MM.1S (cell line): ENCODE measurements at regions not wholly inside any gene's neighbourhood (a gene's known extent, or its start where the extent isn't known, plus 50 kb on each side); places are given as distances from the start of the nearest gene placed in this dataset.

Source experiments
- DNase-seq: peaks from one replicate; pipeline ENCODE4 v3.0.0-alpha.2; 2015
- H2AFZ ChIP-seq: fragments of 300-600 bp; sonication (generic); 2 replicates; pipeline ENCODE4 v1.6.0; 2016; ENCODE audit warnings: antibody characterized with exemption, low read length
- H3F3A ChIP-seq: fragments of 300-600 bp; sonication (generic); 2 replicates; pipeline ENCODE4 v1.6.1; 2016; ENCODE audit warnings: mild to moderate bottlenecking, antibody characterized with exemption, low read length, moderate library complexity, mixed read lengths; ENCODE audit not compliant: insufficient read depth
- H3K27ac ChIP-seq: fragments of 300-600 bp; sonication (generic); 2 replicates; pipeline ENCODE4 v1.5.1; 2016; ENCODE audit warnings: mild to moderate bottlenecking, low read length
- H3K27me3 ChIP-seq: fragments of 300-600 bp; sonication (generic); replicated peaks from 2 replicates; pipeline ENCODE4 v1.6.0; 2016; ENCODE audit warnings: low read length; ENCODE audit not compliant: insufficient read depth
- H3K36me3 ChIP-seq: fragments of 300-600 bp; sonication (generic); replicated peaks from 2 replicates; pipeline ENCODE4 v1.6.1; 2016; ENCODE audit warnings: mild to moderate bottlenecking, low read length, mixed read lengths; ENCODE audit not compliant: insufficient read depth
- H3K4me1 ChIP-seq: fragments of 300-600 bp; sonication (generic); 2 replicates; pipeline ENCODE4 v1.6.1; 2016; ENCODE audit warnings: low read length, mixed read lengths
- H3K4me2 ChIP-seq: fragments of 300-600 bp; sonication (generic); 2 replicates; pipeline ENCODE4 v1.6.0; 2016; ENCODE audit warnings: low read depth, low read length
- H3K4me3 ChIP-seq: fragments of 300-600 bp; sonication (generic); 2 replicates; pipeline ENCODE4 v1.5.1; 2016; ENCODE audit warnings: low read length, mixed read lengths
- H3K79me2 ChIP-seq: fragments of 300-600 bp; sonication (generic); 2 replicates; pipeline ENCODE4 v1.6.1; 2016; ENCODE audit warnings: mixed run types, low read length, mixed read lengths
- H3K9ac ChIP-seq: fragments of 300-600 bp; sonication (generic); 2 replicates; pipeline ENCODE4 v1.6.1; 2016; ENCODE audit warnings: low read length, mixed read lengths
- H3K9me2 ChIP-seq: fragments of 300-600 bp; sonication (generic); replicated peaks from 2 replicates; pipeline ENCODE4 v1.6.1; 2016; ENCODE audit warnings: mild to moderate bottlenecking, low read length, mixed read lengths; ENCODE audit not compliant: insufficient read depth
- H3K9me3 ChIP-seq: fragments of 300-600 bp; sonication (generic); replicated peaks from 2 replicates; pipeline ENCODE4 v1.6.1; 2016; ENCODE audit warnings: mild to moderate bottlenecking, low read length, mixed read lengths; ENCODE audit not compliant: insufficient read depth
- H4K20me1 ChIP-seq: fragments of 300-600 bp; sonication (generic); 2 replicates; pipeline ENCODE4 v1.6.1; 2016; ENCODE audit warnings: mild to moderate bottlenecking, low read length, moderate library complexity, mixed read lengths; ENCODE audit not compliant: insufficient read depth
- CTCF ChIP-seq: fragments of 300-600 bp; sonication (generic); IDR thresholded peaks from 2 replicates; pipeline ENCODE4 v1.5.1; 2016; ENCODE audit warnings: antibody characterized with exemption, low read length, mixed read lengths
- EZH2 ChIP-seq: fragments of 300-600 bp; sonication (generic); optimal IDR thresholded peaks from 2 replicates; pipeline ENCODE3; 2017; ENCODE audit warnings: low read depth, mild to moderate bottlenecking, antibody characterized with exemption, low read length, mixed read lengths
- EZH2phosphoT487 ChIP-seq: fragments of 300-600 bp; sonication (generic); IDR thresholded peaks from 2 replicates; pipeline ENCODE4 v1.6.1; 2018; ENCODE audit warnings: antibody characterized with exemption, low read length

GRCh38 chrX:124497386-124497785 is 151.0 kb downstream of the SH2D1A start:
- Histone ChIP-seq H2AFZ (no peak overlapping the region), H3K4me1 (no peaks in the 10 kb centered on the region), H3K79me2 (no peaks in the 10 kb centered on the region), H3K27ac (no peak overlapping the region), H3K4me2 (no peak overlapping the region), H3F3A (no peaks in the 10 kb centered on the region), H3K9me2 (no peaks in the 10 kb centered on the region), H3K36me3 (no peaks in the 10 kb centered on the region), H4K20me1 (no peaks in the 10 kb centered on the region), H3K27me3 (peaks cover 21% of the 10 kb centered on the region; the same call in 1 of the 2 replicates), H3K9ac (no peak overlapping the region), H3K9me3 (no peaks in the 10 kb centered on the region), H3K4me3 (no peak overlapping the region)
- no peak for DNase-seq
- no peak for TF ChIP-seq CTCF

GRCh38 chrX:124501586-124501985 is 155.2 kb downstream of the SH2D1A start:
- TF ChIP-seq EZH2phosphoT487 (no peak), CTCF (no peak), EZH2 (no peak)
- no peak overlapping the region for H3K27ac ChIP-seq
- H3K27me3 ChIP-seq, result peaks cover 43% of the 10 kb centered on the region
- no peaks in the 10 kb centered on the region for H4K20me1 ChIP-seq
- no peaks in the 10 kb centered on the region for H3K9me2 ChIP-seq
- H3K79me2 ChIP-seq, result no peaks in the 10 kb centered on the region
- peaks cover 29% of the 10 kb centered on the region for H3K4me1 ChIP-seq
- H3K36me3 ChIP-seq, result no peaks in the 10 kb centered on the region
- H3K4me2 ChIP-seq, result no peak overlapping the region
- H3K9ac ChIP-seq, result no peak overlapping the region
- H2AFZ ChIP-seq, result no peak overlapping the region
- H3F3A ChIP-seq, result peaks cover 21% of the 10 kb centered on the region
- H3K4me3 ChIP-seq, result no peak overlapping the region
- no peaks in the 10 kb centered on the region for H3K9me3 ChIP-seq
- DNase-seq, result no peak

GRCh38 chrX:124502166-124502565 is 155.8 kb downstream of the SH2D1A start:
- TF ChIP-seq CTCF (no peak), EZH2phosphoT487 (no peak), EZH2 (no peak)
- H3K4me2 ChIP-seq, result no peak overlapping the region

More at GRCh38 chrX:124502166-124502565, 155.8 kb downstream of the SH2D1A start:
- no peaks in the 10 kb centered on the region for H3K36me3 ChIP-seq
- peaks cover 21% of the 10 kb centered on the region for H3F3A ChIP-seq
- no peak overlapping the region for H3K9ac ChIP-seq
- peaks cover 29% of the 10 kb centered on the region for H3K4me1 ChIP-seq
- H3K9me2 ChIP-seq, result no peaks in the 10 kb centered on the region
- H4K20me1 ChIP-seq, result no peaks in the 10 kb centered on the region
- no peaks in the 10 kb centered on the region for H3K79me2 ChIP-seq
- H3K27me3 ChIP-seq, result peaks cover 47% of the 10 kb centered on the region
- H3K4me3 ChIP-seq, result no peak overlapping the region
- H3K27ac ChIP-seq, result no peak overlapping the region
- no peak for DNase-seq
- no peaks in the 10 kb centered on the region for H3K9me3 ChIP-seq
- H2AFZ ChIP-seq, result no peak overlapping the region
